NB4 (cell line): ENCODE measurements at regions not wholly inside any gene's neighbourhood (a gene's known extent, or its start where the extent isn't known, plus 50 kb on each side); places are given as distances from the start of the nearest gene placed in this dataset.

ENCODE experiments used
- MYC ChIP-seq: IDR thresholded peaks from 2 replicates; pipeline ENCODE4 v1.6.1; 2011; ENCODE audit warnings: low read depth, low read length
- POLR2A ChIP-seq: IDR thresholded peaks from 2 replicates; pipeline ENCODE4 v1.6.1; 2011; ENCODE audit warnings: mild to moderate bottlenecking; ENCODE audit not compliant: insufficient read length; ENCODE audit errors: extremely low read depth
- TF ChIP-seq, protein P1 (sequence below): IDR thresholded peaks from one replicate; pipeline ENCODE4 v1.5.1; 2012; ENCODE audit warnings: low read depth, low read length

DNA sequence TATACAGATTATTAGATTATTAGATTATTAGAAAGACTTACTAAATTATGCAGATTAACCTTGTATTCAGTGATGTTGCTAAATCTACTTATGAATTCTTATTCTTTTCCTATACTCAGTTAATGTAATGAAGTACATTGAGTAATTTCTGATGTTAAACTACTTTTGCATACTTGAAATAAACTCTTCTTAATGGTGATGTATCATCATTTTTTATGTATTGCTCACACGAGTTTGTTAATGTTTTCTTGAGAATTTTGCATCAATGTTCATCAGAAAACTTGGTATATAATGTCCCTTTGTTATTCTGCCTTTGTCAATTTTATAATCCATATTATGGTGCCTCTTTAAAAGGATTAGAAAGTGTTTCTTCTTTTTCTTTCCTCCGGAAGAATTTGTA lies 163.2 kb upstream of the COL8A1 start:
- no peak for TF ChIP-seq POLR2A
- TF ChIP-seq, protein P1, sequence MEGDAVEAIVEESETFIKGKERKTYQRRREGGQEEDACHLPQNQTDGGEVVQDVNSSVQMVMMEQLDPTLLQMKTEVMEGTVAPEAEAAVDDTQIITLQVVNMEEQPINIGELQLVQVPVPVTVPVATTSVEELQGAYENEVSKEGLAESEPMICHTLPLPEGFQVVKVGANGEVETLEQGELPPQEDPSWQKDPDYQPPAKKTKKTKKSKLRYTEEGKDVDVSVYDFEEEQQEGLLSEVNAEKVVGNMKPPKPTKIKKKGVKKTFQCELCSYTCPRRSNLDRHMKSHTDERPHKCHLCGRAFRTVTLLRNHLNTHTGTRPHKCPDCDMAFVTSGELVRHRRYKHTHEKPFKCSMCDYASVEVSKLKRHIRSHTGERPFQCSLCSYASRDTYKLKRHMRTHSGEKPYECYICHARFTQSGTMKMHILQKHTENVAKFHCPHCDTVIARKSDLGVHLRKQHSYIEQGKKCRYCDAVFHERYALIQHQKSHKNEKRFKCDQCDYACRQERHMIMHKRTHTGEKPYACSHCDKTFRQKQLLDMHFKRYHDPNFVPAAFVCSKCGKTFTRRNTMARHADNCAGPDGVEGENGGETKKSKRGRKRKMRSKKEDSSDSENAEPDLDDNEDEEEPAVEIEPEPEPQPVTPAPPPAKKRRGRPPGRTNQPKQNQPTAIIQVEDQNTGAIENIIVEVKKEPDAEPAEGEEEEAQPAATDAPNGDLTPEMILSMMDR, result no peak
- TF ChIP-seq MYC, result no peak
